Keratinocyte (primary cell): ENCODE measurements at regions not wholly inside any gene's neighbourhood (a gene's known extent, or its start where the extent isn't known, plus 50 kb on each side); places are given as distances from the start of the nearest gene placed in this dataset.

Source experiments
- EZH2 ChIP-seq: IDR thresholded peaks from one replicate; pipeline ENCODE4 v1.6.1; 2012; ENCODE audit warnings: inconsistent platforms, mild to moderate bottlenecking, low read length, moderate library complexity
- TF ChIP-seq, protein P1 (sequence below), 3 experiments: IDR thresholded peaks in 1 of 3; conservative IDR thresholded peaks in 1 of 3; optimal IDR thresholded peaks in 1 of 3; 2 replicates in 2 of 3; 3 replicates in 1 of 3; pipeline versions ENCODE3 to v1.5.1; 2011; ENCODE audit warnings: low read length in 3 of 3, mild to moderate bottlenecking in 3 of 3, moderate library complexity in 2 of 3, control low read depth in 1 of 3, inconsistent platforms in 1 of 3; ENCODE audit not compliant: insufficient read depth in 2 of 3; ENCODE audit errors: extremely low read depth in 1 of 3

DNA sequence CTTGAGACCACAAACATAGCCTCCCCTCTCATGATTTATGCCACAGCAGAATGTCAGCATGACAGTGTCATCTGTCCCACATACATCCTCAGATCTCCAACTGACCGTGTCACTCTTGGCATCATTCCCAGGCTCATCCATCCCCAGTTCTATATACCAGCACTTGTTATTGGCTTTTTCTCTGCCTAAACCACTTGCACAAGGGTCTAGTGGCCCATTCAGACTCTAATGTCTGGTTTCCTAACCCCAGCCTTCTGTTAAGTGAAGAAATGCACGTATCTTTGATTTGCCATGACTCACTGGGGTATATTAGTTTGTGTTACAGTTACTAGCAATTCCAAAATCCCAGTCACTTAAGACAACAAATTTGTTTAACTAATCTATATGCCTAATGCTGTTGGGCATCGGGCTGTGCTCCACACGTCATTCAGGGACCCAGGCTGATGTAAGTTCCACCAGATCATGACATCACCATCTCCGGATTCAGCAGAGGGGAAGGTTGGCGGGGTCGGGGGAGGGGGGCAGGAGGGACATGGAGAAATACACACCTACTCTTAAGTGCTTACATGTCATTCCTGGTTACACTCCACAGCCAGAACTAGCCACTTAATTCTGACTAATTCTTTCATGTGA is 517.4 kb downstream of the BUD13 start:
- TF ChIP-seq, protein P1, sequence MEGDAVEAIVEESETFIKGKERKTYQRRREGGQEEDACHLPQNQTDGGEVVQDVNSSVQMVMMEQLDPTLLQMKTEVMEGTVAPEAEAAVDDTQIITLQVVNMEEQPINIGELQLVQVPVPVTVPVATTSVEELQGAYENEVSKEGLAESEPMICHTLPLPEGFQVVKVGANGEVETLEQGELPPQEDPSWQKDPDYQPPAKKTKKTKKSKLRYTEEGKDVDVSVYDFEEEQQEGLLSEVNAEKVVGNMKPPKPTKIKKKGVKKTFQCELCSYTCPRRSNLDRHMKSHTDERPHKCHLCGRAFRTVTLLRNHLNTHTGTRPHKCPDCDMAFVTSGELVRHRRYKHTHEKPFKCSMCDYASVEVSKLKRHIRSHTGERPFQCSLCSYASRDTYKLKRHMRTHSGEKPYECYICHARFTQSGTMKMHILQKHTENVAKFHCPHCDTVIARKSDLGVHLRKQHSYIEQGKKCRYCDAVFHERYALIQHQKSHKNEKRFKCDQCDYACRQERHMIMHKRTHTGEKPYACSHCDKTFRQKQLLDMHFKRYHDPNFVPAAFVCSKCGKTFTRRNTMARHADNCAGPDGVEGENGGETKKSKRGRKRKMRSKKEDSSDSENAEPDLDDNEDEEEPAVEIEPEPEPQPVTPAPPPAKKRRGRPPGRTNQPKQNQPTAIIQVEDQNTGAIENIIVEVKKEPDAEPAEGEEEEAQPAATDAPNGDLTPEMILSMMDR (optimal IDR thresholded peaks at IDR 0.05 in 1 of 3, IDR thresholded peaks at IDR 0.05 in 1 of 3, conservative IDR thresholded peaks at IDR 0.05 in 1 of 3; ENCODE audit: extremely low read depth in 1 of 3, insufficient read depth in 2 of 3, low read length in 3 of 3): no peak
- TF ChIP-seq EZH2: no peak
